GM21576 (cell line): ENCODE measurements at regions not wholly inside any gene's neighbourhood (a gene's known extent, or its start where the extent isn't known, plus 50 kb on each side); places are given as distances from the start of the nearest gene placed in this dataset.

Experiments used
- ATAC-seq: cut with Tn5 transposase; IDR thresholded peaks from one replicate; pipeline ENCODE4 v1.9.1; 2021; ENCODE audit warnings: mild to moderate bottlenecking, moderate library complexity; ENCODE audit not compliant: unreplicated experiment

DNA sequence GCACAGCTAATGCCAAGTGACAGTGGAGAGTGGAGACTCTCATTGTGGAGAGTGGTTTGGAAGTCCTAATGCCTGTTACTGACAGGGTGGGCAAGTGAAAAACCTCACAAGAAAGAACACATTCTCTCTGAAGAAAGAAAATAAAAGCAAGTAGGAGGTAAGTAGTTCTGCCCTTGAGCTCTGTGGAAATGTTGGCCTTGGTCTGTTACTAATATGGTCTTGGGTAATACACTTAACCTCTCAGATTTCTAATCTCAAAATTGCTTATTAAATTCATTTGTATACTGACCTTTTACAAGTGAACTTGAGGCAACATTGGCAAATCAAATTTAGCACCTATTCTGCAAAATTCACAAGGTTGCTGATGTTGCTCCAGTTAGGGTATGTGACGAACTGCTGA lies 291.6 kb upstream of the CBLB start:
- no peak for ATAC-seq

DNA sequence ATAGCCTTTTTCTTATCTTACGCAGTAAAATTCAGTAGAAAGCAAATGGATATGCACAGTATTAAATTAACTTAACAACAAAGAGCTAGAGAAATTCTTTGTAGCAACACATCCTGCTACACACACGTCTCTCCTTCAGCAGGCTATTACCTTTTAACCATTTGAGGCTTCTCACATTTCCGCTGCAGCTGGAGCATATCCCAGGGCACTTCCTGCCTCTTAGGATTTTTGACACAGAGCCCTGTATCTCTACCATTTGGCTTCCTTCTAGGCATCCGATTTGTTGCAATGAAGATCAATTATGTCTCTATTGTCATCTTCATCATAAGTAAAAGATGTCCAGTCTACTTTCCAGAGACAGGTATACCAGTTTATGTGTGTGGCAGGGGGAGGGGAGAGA lies 292.4 kb upstream of the CBLB start:
- no peak for ATAC-seq

DNA sequence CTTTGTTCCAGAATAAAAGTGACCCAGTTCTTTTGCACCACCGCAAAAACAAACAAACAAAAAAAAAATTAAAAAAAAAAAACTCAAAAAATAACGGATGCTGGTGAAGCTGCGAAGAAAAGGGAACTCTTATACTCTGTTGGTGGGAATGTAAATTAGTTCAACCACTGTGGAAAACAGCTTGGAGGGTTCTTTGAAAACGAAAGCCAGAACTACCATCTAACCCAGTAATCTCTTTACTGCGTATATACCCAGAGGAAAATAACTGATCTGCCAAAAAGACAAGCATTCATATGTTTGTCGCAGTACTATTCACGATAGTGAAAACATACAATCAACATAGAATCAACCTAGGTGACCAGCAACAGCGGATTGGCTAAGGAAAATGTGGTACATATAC lies 298.9 kb upstream of the CBLB start:
- no peak for ATAC-seq

DNA sequence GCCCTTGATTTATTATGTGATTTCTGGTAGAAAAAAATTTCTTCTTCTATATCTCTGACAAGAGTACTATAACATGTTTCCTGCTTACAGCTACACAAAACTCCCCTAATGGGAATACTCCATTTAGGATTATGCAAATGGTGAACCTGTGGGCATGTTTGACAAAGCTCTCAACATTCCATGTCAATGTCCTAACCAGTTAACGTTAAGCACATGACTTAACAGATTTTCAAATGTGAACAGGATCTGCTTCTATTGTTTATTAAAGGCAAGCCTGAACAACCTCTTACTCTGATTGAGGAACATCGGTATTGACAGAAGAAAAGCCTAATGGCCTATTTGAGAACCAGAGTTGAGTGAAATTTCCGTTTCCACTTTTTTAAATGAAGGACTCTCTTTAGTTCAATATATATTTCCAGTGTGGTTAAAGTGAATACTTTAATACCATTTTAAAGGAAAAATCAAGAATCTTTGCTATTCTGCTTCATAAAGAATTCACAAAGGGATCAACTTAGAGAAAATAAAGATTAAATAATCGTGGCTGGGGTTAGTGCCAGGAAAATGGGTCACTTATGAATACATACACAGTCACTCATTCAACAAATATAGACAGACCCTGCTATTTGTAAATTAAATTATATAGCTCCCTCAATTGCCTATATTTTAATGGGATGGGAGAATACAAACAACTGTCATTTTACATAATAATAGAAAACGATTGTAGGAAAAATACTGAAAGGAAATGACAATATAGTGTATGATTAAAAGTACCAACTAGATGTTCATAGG lies 300.3 kb upstream of the CBLB start:
- no peak for ATAC-seq

DNA sequence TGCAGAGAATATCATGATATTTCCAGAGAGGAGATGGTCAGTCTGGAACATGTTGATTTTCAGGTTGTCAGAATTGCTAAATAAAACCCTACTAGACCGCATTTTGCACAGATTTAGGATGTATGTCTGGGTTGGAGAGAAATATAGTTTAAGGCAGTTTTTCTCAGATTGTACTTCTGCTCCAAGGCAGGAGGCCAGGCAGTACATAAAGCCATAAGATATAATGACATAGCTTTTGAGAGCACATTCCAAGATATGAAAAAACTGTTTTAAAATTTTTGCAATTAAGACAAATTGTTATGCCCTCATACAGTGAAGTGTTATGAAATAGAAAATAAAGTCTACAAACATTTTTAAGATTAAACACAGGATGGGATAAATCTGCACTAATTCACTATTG lies 301.8 kb upstream of the CBLB start:
- no peak for ATAC-seq

DNA sequence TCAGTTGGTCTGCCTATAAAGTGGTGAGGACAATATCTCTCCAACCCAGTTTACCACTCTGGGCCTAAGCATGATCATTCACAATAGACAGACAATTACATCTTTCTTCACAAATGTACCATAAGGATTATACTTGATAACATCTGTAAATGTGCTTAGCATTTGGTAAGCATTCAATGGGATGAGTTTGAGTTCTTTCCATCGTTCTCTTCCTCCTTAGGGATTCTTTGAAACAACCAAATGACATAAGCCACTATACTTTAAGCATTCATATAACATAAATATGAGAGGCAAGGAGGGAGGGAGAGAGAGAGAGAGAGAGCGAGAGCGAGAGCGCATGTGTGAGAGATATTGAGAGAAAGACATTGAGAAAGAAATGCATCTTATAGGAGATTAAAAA lies 303.3 kb upstream of the CBLB start:
- ATAC-seq: no peak

DNA sequence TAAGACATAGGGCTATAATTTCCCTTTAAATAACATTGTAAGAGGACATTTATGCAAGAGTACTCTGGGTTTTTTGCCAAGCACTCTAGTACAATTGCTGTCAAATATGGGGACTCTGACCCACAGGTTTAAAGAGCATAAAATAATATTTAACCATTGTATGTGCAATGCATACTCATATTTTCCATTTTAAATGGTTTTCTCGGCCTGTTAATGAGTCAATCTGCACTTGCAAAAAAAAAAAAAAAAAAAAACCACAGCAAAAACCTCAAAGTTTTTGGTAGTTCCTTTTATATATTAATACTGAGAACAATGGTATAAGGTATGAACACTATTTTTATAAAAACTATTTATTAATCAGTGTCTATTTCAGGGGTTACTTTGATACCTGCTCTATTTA lies 304.0 kb upstream of the CBLB start:
- ATAC-seq: peak; percentile 44

DNA sequence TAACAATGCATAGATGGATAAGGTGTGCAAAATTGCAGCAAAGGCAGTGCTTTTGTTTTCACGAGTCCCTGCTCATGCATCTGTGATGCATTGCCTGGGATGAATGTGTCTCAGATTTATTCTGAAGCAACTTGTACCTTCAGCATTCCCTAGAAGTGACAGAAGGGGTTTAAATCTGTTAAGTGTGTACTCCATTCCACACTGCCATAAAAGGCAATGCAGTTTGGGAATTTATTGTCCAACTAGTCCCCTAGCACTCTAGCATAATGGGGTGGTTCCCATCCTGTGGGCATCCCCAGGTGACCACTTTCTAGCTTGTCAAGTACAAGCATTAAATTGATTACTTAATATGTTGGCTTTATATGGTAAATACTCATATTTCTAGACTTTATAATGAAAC lies 306.5 kb upstream of the CBLB start:
- no peak for ATAC-seq

DNA sequence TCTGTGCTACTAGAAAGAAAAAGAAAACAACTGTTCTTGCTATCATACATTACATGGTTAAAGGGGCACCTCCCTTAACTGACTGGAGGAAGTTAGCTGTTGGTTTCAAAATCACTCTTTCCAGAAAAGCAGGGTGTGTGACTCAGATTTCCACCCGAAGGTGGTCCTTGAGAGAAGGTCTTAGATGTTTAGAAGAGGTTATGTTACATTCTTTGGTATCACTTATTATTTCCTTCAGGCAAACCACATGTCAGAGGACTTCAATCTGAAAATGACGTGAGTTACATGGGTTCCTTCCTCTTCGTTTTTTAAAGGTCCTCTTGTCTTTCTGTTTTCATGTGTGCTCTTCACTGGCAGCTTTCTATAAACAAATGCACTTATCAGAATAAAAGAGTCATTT lies 307.9 kb upstream of the CBLB start:
- peak; percentile 92 for ATAC-seq

DNA sequence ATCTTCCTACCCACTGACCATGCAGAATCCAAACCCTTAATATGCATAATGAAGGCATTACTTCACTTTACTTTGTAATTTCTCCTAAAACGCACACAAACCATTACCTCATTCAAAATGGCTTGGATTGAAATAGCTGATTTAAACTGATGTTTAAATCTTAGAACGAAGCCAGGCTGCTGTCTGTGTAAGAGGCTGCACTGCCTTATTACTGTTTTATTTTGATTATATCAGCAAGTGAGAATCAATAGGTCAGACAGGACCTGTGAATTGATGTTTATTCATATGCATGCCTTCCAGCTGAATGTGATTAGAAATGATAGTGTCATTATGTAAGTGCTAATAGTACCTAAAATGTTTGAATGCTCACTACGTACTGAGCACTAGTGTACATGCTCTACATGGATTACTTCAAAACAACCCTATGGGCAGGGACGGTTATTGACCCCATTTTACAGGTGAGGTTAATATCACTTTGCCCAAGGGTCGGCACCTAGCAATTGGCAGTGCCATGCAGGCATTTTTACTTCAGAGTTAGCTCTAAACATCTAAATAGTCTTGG lies 314.2 kb upstream of the CBLB start:
- ATAC-seq: no peak

DNA sequence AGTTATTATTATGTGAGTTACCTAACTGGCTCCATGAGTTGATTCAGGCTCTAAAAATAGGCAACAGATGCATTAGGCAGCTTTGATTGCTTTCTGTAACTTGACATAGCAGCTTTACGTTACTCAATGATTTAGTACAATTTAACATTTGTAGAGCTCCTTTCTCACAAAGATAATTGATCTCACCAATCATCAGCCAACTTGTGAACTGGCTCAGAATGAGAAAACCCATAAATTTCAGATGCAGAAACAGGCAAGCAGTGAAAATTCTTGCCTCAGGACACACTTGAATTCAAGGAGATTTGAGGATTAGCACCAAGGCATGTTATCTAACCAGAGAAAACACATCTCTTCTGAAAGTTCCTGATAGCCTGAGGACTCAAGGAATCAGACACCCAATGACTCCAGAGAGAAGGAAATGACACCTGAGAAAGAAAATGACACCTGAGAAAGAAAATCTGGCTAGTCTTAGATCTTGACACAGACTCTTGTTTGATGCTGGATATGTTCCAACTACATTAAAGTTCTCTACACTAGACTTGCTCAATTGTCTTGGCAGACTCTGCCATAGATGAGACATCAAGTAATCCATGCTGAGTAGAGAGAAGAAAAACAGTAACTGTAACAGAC lies 315.1 kb upstream of the CBLB start:
- ATAC-seq: peak; percentile 42

DNA sequence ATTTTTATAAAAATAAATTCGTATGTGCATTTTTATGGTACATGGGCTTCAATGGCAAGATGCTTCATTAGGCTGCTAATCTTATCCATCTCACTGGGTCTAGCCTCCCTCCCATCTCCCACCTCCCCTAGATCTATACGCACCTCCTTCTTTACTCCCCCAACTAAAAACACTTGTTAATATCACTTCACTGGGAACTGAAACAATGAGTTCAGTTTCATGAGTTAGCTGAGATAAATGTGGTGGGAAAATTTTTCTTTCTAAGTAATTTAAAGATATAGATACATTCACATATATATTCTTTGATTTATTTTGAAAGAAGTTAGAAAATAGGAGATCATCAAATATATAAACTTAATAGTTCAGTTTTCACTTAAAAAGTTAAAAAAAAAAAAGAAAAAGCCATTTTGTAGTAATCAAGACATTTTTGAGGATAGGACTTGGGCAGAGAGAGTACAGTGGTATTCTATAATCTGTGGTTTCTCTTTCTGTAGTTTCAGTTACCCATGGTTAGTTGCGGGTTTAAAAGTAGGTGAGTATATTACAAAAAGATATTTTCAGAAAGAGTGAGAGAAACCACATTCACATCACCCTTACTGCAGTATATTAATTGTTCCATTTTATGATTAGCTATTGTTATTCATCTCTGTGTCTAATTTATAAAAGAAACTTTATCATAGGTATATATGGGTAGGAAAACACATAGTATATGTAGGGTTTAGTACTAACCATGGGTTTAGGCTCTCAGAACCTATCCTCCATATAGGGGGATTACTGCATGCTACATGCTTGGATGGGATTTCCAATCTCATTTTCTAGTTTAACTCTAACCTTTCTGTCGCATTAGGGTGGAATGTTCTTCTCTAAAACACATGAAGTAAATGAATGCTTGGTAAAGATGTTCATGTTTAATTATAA lies 316.0 kb upstream of the CBLB start:
- ATAC-seq: peak; percentile 91

DNA sequence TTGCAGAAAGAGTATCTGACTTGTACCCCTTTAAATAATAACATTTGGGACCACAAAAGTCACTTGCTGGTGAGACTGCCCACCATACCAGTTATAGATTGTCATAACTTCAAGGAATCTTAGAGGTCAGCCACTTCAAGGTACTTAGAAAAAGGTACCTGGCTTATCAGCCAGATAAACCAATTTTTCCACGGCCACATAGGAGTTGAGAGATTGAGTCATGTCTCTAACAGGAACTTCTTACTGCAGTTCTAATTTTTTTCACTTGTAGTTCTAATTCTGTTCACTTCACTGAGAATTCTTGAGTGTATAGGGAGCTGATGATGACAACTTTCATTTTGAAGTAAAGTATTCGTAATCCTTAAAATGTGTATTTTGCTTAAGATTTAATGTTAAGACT lies 317.1 kb upstream of the CBLB start:
- ATAC-seq: no peak

DNA sequence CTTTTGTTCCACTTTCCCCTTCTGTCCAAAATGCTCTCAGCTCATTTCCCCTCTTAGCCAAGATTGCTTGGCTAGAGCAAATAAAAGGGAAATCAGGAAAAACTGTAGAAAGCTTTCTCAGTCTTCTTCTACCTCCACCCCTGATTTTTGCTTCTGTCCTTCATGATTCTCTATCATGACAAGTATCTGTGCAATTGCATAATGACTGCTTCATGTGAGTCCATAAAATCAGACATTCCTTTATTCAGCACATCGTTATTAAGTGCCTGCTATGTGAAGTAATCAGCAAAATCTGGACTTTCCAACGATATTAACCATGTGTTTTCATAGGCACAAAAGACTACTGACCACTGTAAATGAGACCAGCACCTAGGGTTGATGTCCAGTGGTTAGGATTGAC lies 321.5 kb upstream of the CBLB start:
- ATAC-seq: no peak

DNA sequence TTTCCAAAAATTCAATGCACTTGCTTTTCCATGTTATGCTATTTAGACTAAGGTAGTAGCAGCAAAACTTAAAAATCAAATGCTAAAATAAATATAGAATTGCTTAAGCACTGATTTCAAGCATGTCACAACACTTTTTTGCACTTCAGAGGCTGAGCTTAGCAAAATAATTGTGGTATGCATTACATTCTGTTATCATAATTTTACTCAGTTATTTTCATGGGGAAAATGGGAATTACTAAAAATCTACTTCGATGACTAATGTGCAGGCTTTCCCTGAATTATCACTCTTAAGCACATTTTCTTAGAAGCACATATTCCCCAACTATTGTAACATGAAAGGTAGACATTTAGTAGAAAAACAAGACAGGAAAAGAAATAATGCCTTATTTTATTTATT lies 322.4 kb upstream of the CBLB start:
- ATAC-seq: no peak

DNA sequence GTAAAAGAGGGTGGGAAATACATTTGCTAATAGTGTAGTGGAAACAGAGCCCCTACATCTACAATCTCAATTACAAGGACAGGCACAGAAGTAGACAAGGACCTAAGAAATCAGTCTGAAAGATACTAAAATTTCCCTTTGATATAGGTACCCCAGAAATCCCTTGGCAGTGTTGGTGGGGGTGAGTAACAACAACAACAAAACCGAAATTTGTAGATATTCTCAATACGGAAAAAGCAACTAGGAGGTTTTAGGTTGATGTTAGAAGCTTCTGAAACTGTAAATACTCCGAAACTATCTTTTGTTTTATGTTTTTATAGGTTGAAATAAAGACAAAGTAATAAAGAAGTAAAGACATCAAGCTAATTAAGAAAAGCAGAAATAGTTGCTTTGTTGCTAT lies 323.1 kb upstream of the CBLB start:
- no peak for ATAC-seq

DNA sequence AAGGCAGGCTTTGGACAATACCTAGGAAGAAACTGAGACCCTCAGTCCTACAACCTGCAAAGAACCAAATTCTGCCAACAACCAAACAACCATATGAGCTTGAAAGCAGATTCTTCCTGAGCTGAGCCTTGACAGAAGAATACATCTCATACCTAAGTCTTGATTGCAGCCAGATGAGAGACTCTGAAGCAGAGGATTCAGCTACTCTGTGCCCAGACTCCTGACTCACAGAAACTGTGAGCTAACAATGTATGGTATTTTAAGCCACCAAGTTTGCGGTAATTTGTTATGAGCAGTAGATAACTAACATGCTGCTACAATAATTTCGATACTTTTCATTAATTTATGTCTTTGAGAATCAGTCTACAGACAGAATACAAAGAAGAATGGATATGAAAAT lies 325.1 kb upstream of the CBLB start:
- no peak for ATAC-seq

DNA sequence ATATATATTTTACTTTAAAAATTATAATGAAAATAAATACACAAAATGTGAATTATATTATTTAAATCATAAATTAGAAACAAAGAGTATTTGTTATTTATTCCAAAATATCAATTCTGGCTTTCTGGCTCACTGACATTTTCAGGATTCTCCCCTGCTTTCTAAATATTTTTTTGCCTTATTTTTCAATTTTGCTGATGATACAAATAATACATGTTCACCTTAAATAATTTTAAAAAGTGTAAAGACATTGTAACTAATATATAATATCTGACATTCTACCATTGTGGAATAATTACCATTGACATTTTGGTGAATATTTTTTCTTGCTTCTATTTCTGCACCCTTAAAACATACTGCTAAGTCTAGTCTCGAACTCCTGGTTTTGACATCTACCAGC lies 325.9 kb upstream of the CBLB start:
- no peak for ATAC-seq

DNA sequence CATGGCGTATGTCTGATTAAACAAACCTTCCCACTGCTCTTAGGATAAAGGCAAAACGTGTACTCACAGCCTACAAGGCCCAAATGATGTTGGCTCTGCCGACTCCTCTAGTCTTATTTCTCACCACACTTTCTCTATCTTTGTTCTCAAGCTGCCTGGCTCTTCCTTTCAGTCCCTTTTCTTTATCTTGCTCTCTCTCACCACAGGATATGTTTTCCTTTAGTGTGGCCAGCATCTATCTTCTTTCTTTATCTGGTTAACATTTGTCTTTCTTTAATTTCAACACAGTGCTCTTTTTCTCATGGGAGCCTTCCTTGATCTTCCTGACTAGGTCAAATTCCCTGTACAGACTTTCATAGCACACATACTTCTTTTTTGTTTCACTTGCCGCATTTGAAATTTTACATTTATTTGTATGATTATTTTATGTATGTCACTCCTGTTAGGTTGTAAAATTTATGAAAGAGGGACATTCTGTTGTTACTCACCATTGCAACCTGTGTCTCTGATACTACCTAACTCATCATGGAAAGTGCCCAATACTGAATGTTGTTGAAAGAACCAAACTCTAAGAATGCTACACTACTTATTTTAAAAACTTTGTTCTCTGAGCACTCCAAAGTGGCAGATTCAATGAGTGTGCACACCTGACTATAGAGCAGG lies 328.9 kb upstream of the CBLB start:
- ATAC-seq: no peak

DNA sequence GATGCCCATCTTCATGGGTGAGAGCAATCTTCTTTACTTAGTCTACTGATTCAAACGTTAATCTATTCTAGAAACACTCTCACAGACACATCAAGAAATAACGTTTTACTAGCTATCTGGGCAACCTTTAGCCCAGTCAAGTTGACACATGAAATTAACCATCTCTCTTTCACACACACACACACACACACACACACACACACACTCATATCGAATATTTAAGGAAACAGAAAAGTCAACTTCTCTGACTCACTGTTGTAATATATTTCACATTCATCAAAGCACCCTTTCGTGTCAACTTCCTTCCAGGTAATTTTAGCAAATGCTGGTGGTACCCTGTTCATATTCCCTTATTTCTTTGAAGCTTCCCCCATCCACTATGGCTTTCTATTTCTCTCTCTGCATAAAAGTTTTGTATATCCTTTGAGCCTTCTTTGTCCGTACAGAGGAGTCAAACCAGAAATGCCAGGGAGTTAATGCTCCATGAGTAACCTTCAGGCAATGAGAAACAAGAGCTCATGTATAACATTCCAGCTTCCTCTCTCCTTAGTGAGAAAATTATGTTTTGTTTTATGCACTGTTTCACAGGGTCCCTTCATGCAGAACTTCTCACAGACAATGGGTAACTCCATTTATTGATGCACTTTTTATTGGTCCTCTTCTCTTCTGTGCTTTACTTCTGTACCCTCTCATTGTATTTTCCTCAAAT lies 335.5 kb upstream of the CBLB start:
- ATAC-seq: no peak
